MM.1S (cell line): ENCODE measurements at regions not wholly inside any gene's neighbourhood (a gene's known extent, or its start where the extent isn't known, plus 50 kb on each side); places are given as distances from the start of the nearest gene placed in this dataset.

Experiments used
- EZH2 ChIP-seq: fragments of 300-600 bp; sonication (generic); optimal IDR thresholded peaks from 2 replicates; pipeline ENCODE3; 2017; ENCODE audit warnings: low read depth, mild to moderate bottlenecking, antibody characterized with exemption, low read length, mixed read lengths
- EZH2phosphoT487 ChIP-seq: fragments of 300-600 bp; sonication (generic); IDR thresholded peaks from 2 replicates; pipeline ENCODE4 v1.6.1; 2018; ENCODE audit warnings: antibody characterized with exemption, low read length
- TF ChIP-seq, protein P1 (sequence below): fragments of 300-600 bp; sonication (generic); IDR thresholded peaks from 2 replicates; pipeline ENCODE4 v1.5.1; 2016; ENCODE audit warnings: antibody characterized with exemption, low read length, mixed read lengths

DNA sequence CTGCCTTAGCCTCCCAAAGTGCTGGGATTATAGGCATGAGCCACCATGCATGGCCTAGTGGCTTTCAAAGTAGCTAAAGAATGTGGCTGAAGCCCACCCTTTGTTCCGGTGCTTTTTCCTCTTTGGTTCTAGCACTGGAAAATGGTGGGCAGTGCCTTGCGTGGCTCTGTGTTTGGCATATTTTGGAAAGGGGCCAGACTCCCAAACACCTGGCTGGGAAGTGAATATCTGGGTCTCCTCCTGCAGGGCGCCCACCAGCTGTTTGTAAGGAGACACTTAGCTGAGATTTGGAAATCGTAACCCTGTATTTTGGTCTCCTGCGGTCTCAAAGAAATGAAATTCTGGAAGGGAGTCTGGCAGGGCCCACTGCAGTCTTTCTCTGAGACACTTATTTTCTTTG lies 336.4 kb downstream of the IL20RB start:
- TF ChIP-seq, protein P1, sequence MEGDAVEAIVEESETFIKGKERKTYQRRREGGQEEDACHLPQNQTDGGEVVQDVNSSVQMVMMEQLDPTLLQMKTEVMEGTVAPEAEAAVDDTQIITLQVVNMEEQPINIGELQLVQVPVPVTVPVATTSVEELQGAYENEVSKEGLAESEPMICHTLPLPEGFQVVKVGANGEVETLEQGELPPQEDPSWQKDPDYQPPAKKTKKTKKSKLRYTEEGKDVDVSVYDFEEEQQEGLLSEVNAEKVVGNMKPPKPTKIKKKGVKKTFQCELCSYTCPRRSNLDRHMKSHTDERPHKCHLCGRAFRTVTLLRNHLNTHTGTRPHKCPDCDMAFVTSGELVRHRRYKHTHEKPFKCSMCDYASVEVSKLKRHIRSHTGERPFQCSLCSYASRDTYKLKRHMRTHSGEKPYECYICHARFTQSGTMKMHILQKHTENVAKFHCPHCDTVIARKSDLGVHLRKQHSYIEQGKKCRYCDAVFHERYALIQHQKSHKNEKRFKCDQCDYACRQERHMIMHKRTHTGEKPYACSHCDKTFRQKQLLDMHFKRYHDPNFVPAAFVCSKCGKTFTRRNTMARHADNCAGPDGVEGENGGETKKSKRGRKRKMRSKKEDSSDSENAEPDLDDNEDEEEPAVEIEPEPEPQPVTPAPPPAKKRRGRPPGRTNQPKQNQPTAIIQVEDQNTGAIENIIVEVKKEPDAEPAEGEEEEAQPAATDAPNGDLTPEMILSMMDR = no peak
- TF ChIP-seq EZH2 (no peak), EZH2phosphoT487 (no peak)
